Fibroblast of skin of right biceps (primary cell): ENCODE measurements at regions not wholly inside any gene's neighbourhood (a gene's known extent, or its start where the extent isn't known, plus 50 kb on each side); places are given as distances from the start of the nearest gene placed in this dataset.
A peak's percentile ranks its signal among the peaks of the same experiment; 100 is the strongest.
"Not testable (repeated sequence)": the region's sequence is repeated elsewhere in the genome, so short reads cannot be mapped to it uniquely, and the experiment has no call there.

Experiments
- DNase-seq: peaks from one replicate; pipeline ENCODE4 v3.0.0-alpha.2; 2013

DNA sequence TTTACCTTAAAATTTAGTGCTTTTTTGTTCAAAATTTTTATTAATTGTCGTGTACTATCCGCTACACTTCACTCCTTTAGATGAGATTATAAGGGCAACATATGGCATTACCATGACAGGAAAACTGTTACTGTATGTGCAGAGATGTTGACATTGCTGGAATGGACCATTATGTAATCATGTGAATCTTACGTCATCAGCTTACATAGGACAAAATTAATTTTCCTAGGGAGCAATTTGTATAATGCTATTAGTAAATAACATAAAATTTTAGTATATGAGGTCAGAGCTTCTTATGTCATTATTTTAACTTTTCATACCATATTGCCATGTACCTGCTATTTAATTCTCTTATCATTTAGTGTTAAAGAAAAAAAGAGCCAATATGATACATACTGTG, 110.4 kb upstream of the KLHL1 start:
- no peak for DNase-seq

DNA sequence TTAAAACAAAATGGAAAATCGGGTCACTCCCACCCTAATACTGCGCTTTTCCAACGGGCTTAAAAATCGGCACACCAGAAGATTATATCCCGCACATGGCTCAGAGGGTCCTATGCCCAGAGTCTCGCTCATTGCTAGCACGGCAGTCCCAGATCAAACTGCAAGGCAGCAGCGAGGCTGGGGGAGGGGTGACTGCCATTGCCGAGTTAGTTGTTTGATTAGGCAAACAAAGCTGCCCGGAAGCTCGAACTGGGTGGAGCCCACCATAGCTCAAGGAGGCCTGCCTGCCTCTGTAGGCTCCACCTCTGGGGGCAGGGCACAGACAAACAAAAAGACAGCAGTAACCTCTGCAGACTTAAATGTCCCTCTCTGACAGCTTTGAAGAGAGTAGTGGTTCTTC, 100.7 kb upstream of the KLHL1 start:
- DNase-seq: not testable (repeated sequence)

DNA sequence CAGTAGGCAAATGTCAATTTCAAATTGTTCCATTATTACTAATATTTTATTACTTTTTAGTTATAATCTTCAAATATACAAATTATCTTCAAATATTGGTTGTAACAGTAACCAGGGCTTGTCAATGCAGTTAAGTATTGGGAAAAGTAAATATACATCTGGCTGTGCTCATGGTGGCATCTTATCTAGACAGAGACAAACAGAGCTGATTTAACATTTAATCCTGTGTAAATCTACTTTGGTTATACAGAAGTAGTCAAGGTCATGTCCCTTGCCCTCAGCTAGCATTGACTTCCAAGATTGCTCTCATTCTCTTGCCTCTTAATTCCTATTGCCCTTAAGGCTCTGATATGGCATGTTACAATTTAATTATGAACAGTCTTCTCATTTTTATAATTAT, 98.4 kb upstream of the KLHL1 start:
- no peak for DNase-seq

DNA sequence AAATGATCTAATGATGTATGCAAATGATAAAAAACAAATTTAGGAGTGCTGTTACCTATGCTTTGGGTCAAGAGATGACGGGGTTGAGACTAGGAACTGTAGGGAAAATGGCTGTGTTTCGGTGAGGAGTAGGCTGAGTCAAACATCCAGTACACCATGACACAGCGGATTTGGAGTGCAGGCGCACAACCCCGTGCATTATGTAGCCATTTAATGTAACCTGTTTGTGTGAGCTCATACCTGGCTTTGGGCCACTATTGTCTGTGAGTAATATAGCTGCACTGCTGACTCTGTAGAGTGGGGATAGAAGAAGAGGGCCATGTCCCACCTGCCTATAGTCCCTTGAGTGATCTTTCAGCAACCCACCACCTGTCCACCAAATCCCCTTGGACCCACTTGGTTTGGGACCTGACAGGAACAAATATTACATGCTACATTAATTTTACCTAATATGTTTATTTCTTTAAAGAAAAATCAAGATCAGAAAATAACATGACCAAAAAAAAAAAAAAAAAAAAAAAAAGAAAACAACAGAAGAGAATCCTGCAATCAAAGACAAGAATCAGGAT, 95.5 kb upstream of the KLHL1 start:
- no peak for DNase-seq

DNA sequence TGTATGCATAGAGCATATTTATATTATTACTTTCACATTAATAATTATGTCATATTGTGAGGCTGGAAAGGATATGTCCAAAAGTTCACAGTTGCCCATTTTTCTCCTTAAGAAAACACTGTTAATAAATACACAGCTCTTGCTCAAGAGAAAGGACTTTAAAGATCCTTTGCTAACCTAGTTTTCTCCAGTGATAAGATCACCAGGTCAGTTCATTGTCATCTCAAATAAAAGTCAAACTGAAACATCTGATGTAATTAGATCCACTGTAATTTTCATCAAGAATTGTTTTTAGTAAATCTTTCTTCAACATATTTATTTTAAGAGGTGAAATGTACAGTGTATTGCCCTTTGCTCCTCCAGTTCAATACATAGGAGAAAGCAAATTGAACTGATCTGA, 82.8 kb upstream of the KLHL1 start:
- DNase-seq: no peak

DNA sequence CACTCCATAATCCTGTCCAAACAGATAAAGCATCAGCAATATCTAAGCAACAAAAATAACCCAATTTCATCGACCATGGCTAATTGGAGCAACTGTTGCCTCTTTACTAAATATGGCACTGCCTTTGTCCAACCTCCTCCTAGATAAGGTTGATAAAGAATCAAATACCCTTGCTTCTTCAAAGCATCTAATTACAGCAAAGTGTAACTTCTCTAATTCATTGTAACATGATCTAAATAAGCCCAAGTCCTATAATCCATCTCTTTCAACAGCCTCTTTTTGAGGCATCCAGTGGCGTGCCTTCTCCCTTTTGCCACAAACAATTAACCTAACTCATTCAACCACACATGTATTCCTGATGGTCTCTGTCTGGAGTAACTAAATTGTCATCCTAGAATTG, 81.7 kb upstream of the KLHL1 start:
- no peak for DNase-seq

DNA sequence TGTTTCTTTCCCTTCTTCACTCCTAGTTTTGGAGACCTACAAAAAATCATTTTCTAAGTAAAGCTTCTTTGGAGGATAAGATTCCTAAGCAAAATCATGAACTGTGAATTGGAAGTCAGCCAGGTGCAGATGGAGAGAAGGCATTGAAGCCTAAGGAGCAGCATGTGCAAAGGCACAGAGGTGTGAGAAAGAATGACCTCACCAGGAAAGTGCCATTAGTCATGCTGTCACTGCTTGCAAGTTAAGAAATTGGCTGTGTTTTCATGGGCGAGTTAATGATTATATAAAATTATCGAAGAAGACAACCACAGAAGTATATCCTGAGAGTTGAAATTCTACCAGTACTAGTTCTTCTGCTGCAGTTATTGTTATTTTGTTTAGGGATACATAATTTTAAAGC, 80.3 kb upstream of the KLHL1 start:
- DNase-seq: no peak

DNA sequence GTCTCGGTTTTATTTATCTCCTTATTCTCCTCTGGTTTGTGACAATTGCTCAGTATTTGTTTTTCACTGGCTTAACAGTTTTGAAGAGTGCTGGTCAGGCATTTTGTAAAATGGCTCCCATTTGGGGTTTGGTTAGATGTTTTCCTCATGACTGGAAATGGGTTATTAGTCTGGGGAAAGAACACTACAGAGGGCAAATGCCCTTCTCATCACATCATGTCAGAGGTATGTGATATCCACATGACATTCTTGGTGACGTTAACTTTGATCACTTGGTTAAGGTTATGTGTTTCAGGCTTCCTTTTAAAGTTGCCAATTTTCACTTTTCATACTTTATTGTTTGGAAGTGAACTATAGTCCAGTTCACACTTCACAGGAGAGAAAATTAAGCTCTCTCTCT, 74.8 kb upstream of the KLHL1 start:
- peak; percentile 20 for DNase-seq
